AG04449 (cell line): ENCODE measurements at regions not wholly inside any gene's neighbourhood (a gene's known extent, or its start where the extent isn't known, plus 50 kb on each side); places are given as distances from the start of the nearest gene placed in this dataset.
"Not testable (repeated sequence)": the region's sequence is repeated elsewhere in the genome, so short reads cannot be mapped to it uniquely, and the experiment has no call there.

Source experiments
- CTCF ChIA-PET: fragments of 350-600 bp; formaldehyde crosslinking; extraction: SDS; loops from one replicate; lab custom pipeline; 2021; ENCODE audit warnings: antibody characterized with exemption; lab: Yijun Ruan, JAX
- POLR2A ChIA-PET: fragments of 400-600, 350-600 bp; formaldehyde crosslinking; extraction: SDS; loops from one replicate; lab custom pipeline; 2020; ENCODE audit warnings: antibody characterized with exemption, inconsistent platforms; lab: Yijun Ruan, JAX
- DNase-seq: peaks from one replicate; pipeline ENCODE4 v3.0.0-alpha.2; 2010; ENCODE audit warnings: low read depth, low spot score
- H3K4me3 ChIP-seq: 2 replicates; pipeline ENCODE4 v1.5.1; 2011; ENCODE audit warnings: low read depth, mild to moderate bottlenecking, control low read depth, low read length
- CTCF ChIP-seq: IDR thresholded peaks from one replicate; pipeline ENCODE4 v1.5.1; 2011; ENCODE audit warnings: mild to moderate bottlenecking, moderate library complexity, low read length, control low read depth, inconsistent platforms; ENCODE audit not compliant: insufficient read depth; ENCODE audit errors: missing control alignments

- ChIA-PET POLR2A (no interaction called here), CTCF (no interaction called here)
Observed at GRCh38 chr12:124673801-124674617, 106.6 kb upstream of the NCOR2 start.

GRCh38 chr12:124669271-124669721 lies 101.9 kb upstream of the NCOR2 start:
- CTCF ChIA-PET, DNase-seq, POLR2A ChIA-PET, H3K4me3 ChIP-seq: not testable (repeated sequence)

More at GRCh38 chr12:124673801-124674617, 106.6 kb upstream of the NCOR2 start:
- no peak for TF ChIP-seq CTCF
- no peak for DNase-seq
- H3K4me3 ChIP-seq = no peak overlapping the region

GRCh38 chr12:124668602-124669001 lies 101.2 kb upstream of the NCOR2 start:
- no peak overlapping the region for H3K4me3 ChIP-seq
- CTCF ChIA-PET = no interaction called here
- no peak for TF ChIP-seq CTCF
- DNase-seq = no peak
- POLR2A ChIA-PET = no interaction called here

- DNase-seq = no peak
- CTCF ChIA-PET = no interaction called here
- no peak for TF ChIP-seq CTCF
- POLR2A ChIA-PET = interaction anchor here (0.7 kb wide), 1 partner anchor 16 kb away, joined by 3 read pairs; no protein-coding TSS in a partner anchor
- no peak overlapping the region for H3K4me3 ChIP-seq
Observed at GRCh38 chr12:124667506-124668326, 100.3 kb upstream of the NCOR2 start.

GRCh38 chr12:124666722-124667259 lies 99.4 kb upstream of the NCOR2 start:
- no peak overlapping the region for H3K4me3 ChIP-seq
- CTCF ChIA-PET = interaction anchor here (0.8 to 1.4 kb wide), 2 partner anchors 9 to 97 kb away, joined by 3 to 4 read pairs; no protein-coding TSS in a partner anchor
- POLR2A ChIA-PET = no interaction called here
- no peak for DNase-seq
- no peak for TF ChIP-seq CTCF

- no peak for TF ChIP-seq CTCF
- DNase-seq = no peak
- no peak overlapping the region for H3K4me3 ChIP-seq
- POLR2A ChIA-PET = interaction anchor here (1.4 kb wide), 1 partner anchor 10 kb away, joined by 3 read pairs; no protein-coding TSS in a partner anchor
- CTCF ChIA-PET = interaction anchor here (1.2 to 2.1 kb wide), 3 partner anchors 10 to 101 kb away, joined by 3 to 7 read pairs (median 4); no protein-coding TSS in a partner anchor
Observed at GRCh38 chr12:124665511-124665910, 98.1 kb upstream of the NCOR2 start.
